ENCODE measurements at regions not wholly inside any gene's neighbourhood (a gene's known extent, or its start where the extent isn't known, plus 50 kb on each side); places are given as distances from the start of the nearest gene placed in this dataset.

- ATAC-seq (ENCODE audit: insufficient read depth, low FRiP score): no peak
- H3K4me1 ChIP-seq (ENCODE audit: control insufficient read depth in 5 of 5, insufficient read depth in 5 of 5, low read length in 5 of 5): peaks cover 0 to 9% (median 0%) of the 10 kb centered on the region in 5 donors
- DNase-seq: peak in 2 of 3 donors; percentile 11 to 16
- H3K27me3 ChIP-seq (ENCODE audit: control insufficient read depth in 3 of 3, insufficient read depth in 3 of 3, low read length in 2 of 3): no peaks in the 10 kb centered on the region
- H3K9me3 ChIP-seq (ENCODE audit: control insufficient read depth in 4 of 4, insufficient read depth in 3 of 4, low read length in 3 of 4): no peaks in the 10 kb centered on the region
- H3K4me3 ChIP-seq: no peak overlapping the region
- no peaks in the 10 kb centered on the region for H3K36me3 ChIP-seq (ENCODE audit: control insufficient read depth in 4 of 4, insufficient read depth in 4 of 4, low read length in 4 of 4)
- WGBS, 2 donors: 58% methylated on average over 2 of the region's 2 CpGs
- H3K9ac ChIP-seq (ENCODE audit: insufficient read depth in 1 of 2, low read length in 2 of 2): no peak overlapping the region
- H3K27ac ChIP-seq (ENCODE audit: low read depth in 1 of 2, low read length in 1 of 2): no peak overlapping the region
- no peak for TF ChIP-seq CTCF (IDR thresholded peaks at IDR 0.05; ENCODE audit: control extremely low read depth, extremely low read depth)
These were observed 507.4 kb downstream of the METTL15 start for GRCh38 chr11:28615542-28615941.

GRCh38 chr11:28606930-28607329 is 498.7 kb downstream of the METTL15 start:
- DNase-seq: no peak
- Histone ChIP-seq H3K9me3 (ENCODE audit: control insufficient read depth in 4 of 4, insufficient read depth in 3 of 4, low read length in 3 of 4) (no peaks in the 10 kb centered on the region), H3K9ac (ENCODE audit: insufficient read depth in 1 of 2, low read length in 2 of 2) (no peak overlapping the region), H3K27ac (ENCODE audit: low read depth in 1 of 2, low read length in 1 of 2) (no peak overlapping the region), H3K27me3 (ENCODE audit: control insufficient read depth in 3 of 3, insufficient read depth in 3 of 3, low read length in 2 of 3) (no peaks in the 10 kb centered on the region), H3K4me3 (no peak overlapping the region), H3K4me1 (ENCODE audit: control insufficient read depth in 5 of 5, insufficient read depth in 5 of 5, low read length in 5 of 5) (no peaks in the 10 kb centered on the region), H3K36me3 (ENCODE audit: control insufficient read depth in 4 of 4, insufficient read depth in 4 of 4, low read length in 4 of 4) (no peaks in the 10 kb centered on the region)
- WGBS, 2 donors: 71 to 78% methylated on average over 12 of the region's 12 CpGs
- TF ChIP-seq CTCF (IDR thresholded peaks at IDR 0.05; ENCODE audit: control extremely low read depth, extremely low read depth): no peak
- no peak for ATAC-seq (ENCODE audit: insufficient read depth, low FRiP score)

- no peak overlapping the region for H3K9ac ChIP-seq (ENCODE audit: insufficient read depth in 1 of 2, low read length in 2 of 2)
- no peaks in the 10 kb centered on the region for H3K36me3 ChIP-seq (ENCODE audit: control insufficient read depth in 4 of 4, insufficient read depth in 4 of 4, low read length in 4 of 4)
- no peak for ATAC-seq (ENCODE audit: insufficient read depth, low FRiP score)
- TF ChIP-seq CTCF (IDR thresholded peaks at IDR 0.05; ENCODE audit: control extremely low read depth, extremely low read depth): no peak
- WGBS, 2 donors: 76 to 82% methylated on average over 2 of the region's 2 CpGs
- DNase-seq: no peak
- H3K27ac ChIP-seq (ENCODE audit: low read depth in 1 of 2, low read length in 1 of 2): no peak overlapping the region
- no peaks in the 10 kb centered on the region for H3K9me3 ChIP-seq (ENCODE audit: control insufficient read depth in 4 of 4, insufficient read depth in 3 of 4, low read length in 3 of 4)
- H3K4me1 ChIP-seq (ENCODE audit: control insufficient read depth in 5 of 5, insufficient read depth in 5 of 5, low read length in 5 of 5): no peaks in the 10 kb centered on the region
- H3K27me3 ChIP-seq (ENCODE audit: control insufficient read depth in 3 of 3, insufficient read depth in 3 of 3, low read length in 2 of 3): no peaks in the 10 kb centered on the region
- no peak overlapping the region for H3K4me3 ChIP-seq
These were observed 491.5 kb downstream of the METTL15 start for GRCh38 chr11:28599656-28600055.

- H3K4me3 ChIP-seq: no peak overlapping the region
- H3K4me1 ChIP-seq (ENCODE audit: control insufficient read depth in 5 of 5, insufficient read depth in 5 of 5, low read length in 5 of 5): no peaks in the 10 kb centered on the region
- ATAC-seq (ENCODE audit: insufficient read depth, low FRiP score): no peak
- H3K9ac ChIP-seq (ENCODE audit: insufficient read depth in 1 of 2, low read length in 2 of 2): no peak overlapping the region
- DNase-seq: no peak
- H3K9me3 ChIP-seq (ENCODE audit: control insufficient read depth in 4 of 4, insufficient read depth in 3 of 4, low read length in 3 of 4): no peaks in the 10 kb centered on the region
- WGBS, 2 donors: 91 to 94% methylated on average over 3 of the region's 3 CpGs
- TF ChIP-seq CTCF (IDR thresholded peaks at IDR 0.05; ENCODE audit: control extremely low read depth, extremely low read depth): no peak
- no peaks in the 10 kb centered on the region for H3K36me3 ChIP-seq (ENCODE audit: control insufficient read depth in 4 of 4, insufficient read depth in 4 of 4, low read length in 4 of 4)
- H3K27ac ChIP-seq (ENCODE audit: low read depth in 1 of 2, low read length in 1 of 2): no peak overlapping the region
- H3K27me3 ChIP-seq (ENCODE audit: control insufficient read depth in 3 of 3, insufficient read depth in 3 of 3, low read length in 2 of 3): no peaks in the 10 kb centered on the region
These were observed 490.3 kb downstream of the METTL15 start for GRCh38 chr11:28598531-28598930.

Data from lung (tissue), 11 donors.